GM23338 (cell line): ENCODE measurements at regions not wholly inside any gene's neighbourhood (a gene's known extent, or its start where the extent isn't known, plus 50 kb on each side); places are given as distances from the start of the nearest gene placed in this dataset.

Experiments used
- ATAC-seq: fragments of 200-7000 bp; cut with Tn5 transposase; 3 replicates; pipeline ENCODE4 v1.9.1; 2020
- DNase-seq: peaks from one replicate; pipeline ENCODE4 v3.0.0-alpha.2; 2015; ENCODE audit warnings: low spot score
- H2AFZ ChIP-seq: fragments of 200-600 bp; sonication (generic); 2 replicates; pipeline ENCODE4 v1.8.0; 2016; ENCODE audit warnings: antibody characterized with exemption, mild to moderate bottlenecking, moderate library complexity
- H3F3A ChIP-seq: fragments of 200-600 bp; sonication (generic); replicated peaks from 2 replicates; pipeline ENCODE4 v1.8.0; 2017; ENCODE audit warnings: antibody characterized with exemption, mixed run types, low read depth
- H3K27ac ChIP-seq: fragments of 200-600 bp; sonication (generic); 2 replicates; pipeline ENCODE4 v1.6.1; 2016; ENCODE audit warnings: low read depth
- H3K27me3 ChIP-seq: fragments of 200-600 bp; sonication (generic); 2 replicates; pipeline ENCODE4 v1.8.0; 2016; ENCODE audit warnings: mild to moderate bottlenecking, mixed run types, moderate library complexity; ENCODE audit not compliant: insufficient read depth
- H3K36me3 ChIP-seq: fragments of 200-600 bp; sonication (generic); 2 replicates; pipeline ENCODE4 v1.8.0; 2016; ENCODE audit warnings: mild to moderate bottlenecking; ENCODE audit not compliant: insufficient read depth
- H3K4me1 ChIP-seq: fragments of 200-600 bp; sonication (generic); 2 replicates; pipeline ENCODE4 v1.8.0; 2016; ENCODE audit warnings: mild to moderate bottlenecking, moderate library complexity; ENCODE audit not compliant: insufficient read depth
- H3K4me2 ChIP-seq: fragments of 200-600 bp; sonication (generic); 2 replicates; pipeline ENCODE4 v1.7.1; 2017; ENCODE audit warnings: mixed run types
- H3K4me3 ChIP-seq: fragments of 200-600 bp; sonication (generic); 2 replicates; pipeline ENCODE4 v1.6.1; 2016; ENCODE audit warnings: mixed run types
- H3K79me2 ChIP-seq: fragments of 200-600 bp; sonication (generic); replicated peaks from 2 replicates; pipeline ENCODE4 v1.8.0; 2017; ENCODE audit warnings: mild to moderate bottlenecking; ENCODE audit not compliant: insufficient read depth
- H3K9me2 ChIP-seq: fragments of 200-600 bp; sonication (generic); 2 replicates; pipeline ENCODE4 v1.8.0; 2017; ENCODE audit not compliant: insufficient read depth
- H4K20me1 ChIP-seq: fragments of 200-600 bp; sonication (generic); replicated peaks from 2 replicates; pipeline ENCODE4 v1.8.0; 2017; ENCODE audit warnings: mild to moderate bottlenecking; ENCODE audit not compliant: insufficient read depth
- H3K27ac Mint-ChIP-seq: 2 replicates; pipeline ENCODE4 v1.8.0; 2020; ENCODE audit warnings: inconsistent platforms, mild to moderate bottlenecking, moderate library complexity, mixed read lengths
- H3K27me3 Mint-ChIP-seq: 3 replicates; pipeline ENCODE4 v1.8.0; 2022; ENCODE audit warnings: low read depth, mild to moderate bottlenecking, moderate library complexity, mixed read lengths, inconsistent platforms; ENCODE audit not compliant: insufficient read depth, poor library complexity
- H3K36me3 Mint-ChIP-seq: 3 replicates; pipeline ENCODE4 v1.8.0; 2021; ENCODE audit warnings: low read depth, mild to moderate bottlenecking, inconsistent platforms, moderate library complexity, mixed read lengths
- H3K4me1 Mint-ChIP-seq: 3 replicates; pipeline ENCODE4 v1.8.0; 2020; ENCODE audit warnings: mild to moderate bottlenecking, inconsistent platforms, mixed read lengths
- H3K4me3 Mint-ChIP-seq: 3 replicates; pipeline ENCODE4 v1.8.0; 2021; ENCODE audit warnings: moderate library complexity, mild to moderate bottlenecking, inconsistent platforms, mixed read lengths
- H3K9me3 Mint-ChIP-seq: 3 replicates; pipeline ENCODE4 v1.8.0; 2020; ENCODE audit warnings: moderate library complexity, mild to moderate bottlenecking, inconsistent platforms, mixed read lengths
- NANOG ChIP-seq: IDR thresholded peaks from 2 replicates; pipeline ENCODE4 v1.6.1; 2016; ENCODE audit warnings: antibody characterized with exemption, borderline replicate concordance
- POLR2AphosphoS5 ChIP-seq: IDR thresholded peaks from 2 replicates; pipeline ENCODE4 v1.6.1; 2016; ENCODE audit warnings: antibody characterized with exemption, low read depth
- STAT1 ChIP-seq: IDR thresholded peaks from one replicate; pipeline ENCODE4 v1.6.1; 2016; ENCODE audit warnings: antibody characterized with exemption; ENCODE audit not compliant: unreplicated experiment
- ZNF114 ChIP-seq: fragments of 250-450 bp; sonication (Bioruptor Pico); IDR thresholded peaks from 2 replicates; pipeline ENCODE4 v1.5.0; 2020; ENCODE audit warnings: mild to moderate bottlenecking, moderate library complexity
- ZNF331 ChIP-seq: fragments of 250-450 bp; sonication (Bioruptor Pico); IDR thresholded peaks from 2 replicates; pipeline ENCODE4 v1.5.0; 2020; ENCODE audit warnings: low read depth, mild to moderate bottlenecking, moderate library complexity
- TF ChIP-seq, protein P1 (sequence below): fragments of 250-450 bp; sonication (Bioruptor Pico); IDR thresholded peaks from 2 replicates; pipeline ENCODE4 v1.5.0; 2020; ENCODE audit warnings: mild to moderate bottlenecking, moderate library complexity
- TF ChIP-seq, protein P2 (sequence below): IDR thresholded peaks from 2 replicates; pipeline ENCODE4 v1.6.1; 2016; ENCODE audit warnings: antibody characterized with exemption

DNA sequence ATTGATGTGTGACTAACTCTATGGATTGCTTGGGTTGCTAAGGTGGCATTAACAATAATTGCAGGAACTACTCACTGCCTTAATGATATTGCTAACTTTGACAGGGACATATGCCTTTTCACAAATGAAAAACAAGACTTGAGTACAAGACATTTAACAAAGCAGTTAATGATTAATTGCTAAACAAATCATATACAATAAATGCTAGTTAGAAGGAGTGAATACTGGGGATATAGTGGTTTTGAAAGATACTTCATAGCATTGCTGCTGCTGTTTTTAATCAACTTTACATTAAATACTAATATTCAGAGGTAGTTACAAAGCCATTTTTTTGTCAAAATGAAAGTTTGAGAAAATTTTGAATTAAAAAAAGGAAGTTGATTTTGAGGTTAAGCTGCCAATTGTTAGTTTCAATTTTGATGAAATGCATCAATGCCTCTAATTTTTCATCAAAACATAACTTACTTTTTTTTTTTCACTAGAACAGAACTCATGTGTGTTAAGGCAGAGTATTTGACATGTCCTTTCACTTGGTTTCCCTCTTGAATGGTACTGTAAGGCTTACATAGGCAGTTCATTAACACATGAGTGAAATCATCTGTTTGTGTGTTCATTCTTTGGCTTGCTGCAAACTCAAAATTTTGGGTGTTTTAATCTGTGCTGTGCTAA is 106.2 kb upstream of the SEMA3D start:
- H3K27me3 ChIP-seq = no peaks in the 10 kb centered on the region
- no peaks in the 10 kb centered on the region for H3K36me3 ChIP-seq
- H2AFZ ChIP-seq = no peak overlapping the region
- H3K79me2 ChIP-seq = no peaks in the 10 kb centered on the region
- H3K4me2 ChIP-seq = no peak overlapping the region
- ATAC-seq (no peak), DNase-seq (no peak)
- H4K20me1 ChIP-seq = no peaks in the 10 kb centered on the region
- Mint-ChIP-seq H3K36me3 (no peaks in the 10 kb centered on the region), H3K9me3 (no peaks in the 10 kb centered on the region), H3K4me1 (peaks cover 20% of the 10 kb centered on the region), H3K27me3 (no peaks in the 10 kb centered on the region), H3K4me3 (no peak overlapping the region), H3K27ac (no peak overlapping the region)
- no peak overlapping the region for H3K4me3 ChIP-seq
- no peak overlapping the region for H3K27ac ChIP-seq
- H3F3A ChIP-seq = no peaks in the 10 kb centered on the region
- H3K9me2 ChIP-seq = peaks cover 4% of the 10 kb centered on the region; the same call in 1 of the 2 replicates
- peaks cover 23% of the 10 kb centered on the region for H3K4me1 ChIP-seq
- TF ChIP-seq, protein P1, sequence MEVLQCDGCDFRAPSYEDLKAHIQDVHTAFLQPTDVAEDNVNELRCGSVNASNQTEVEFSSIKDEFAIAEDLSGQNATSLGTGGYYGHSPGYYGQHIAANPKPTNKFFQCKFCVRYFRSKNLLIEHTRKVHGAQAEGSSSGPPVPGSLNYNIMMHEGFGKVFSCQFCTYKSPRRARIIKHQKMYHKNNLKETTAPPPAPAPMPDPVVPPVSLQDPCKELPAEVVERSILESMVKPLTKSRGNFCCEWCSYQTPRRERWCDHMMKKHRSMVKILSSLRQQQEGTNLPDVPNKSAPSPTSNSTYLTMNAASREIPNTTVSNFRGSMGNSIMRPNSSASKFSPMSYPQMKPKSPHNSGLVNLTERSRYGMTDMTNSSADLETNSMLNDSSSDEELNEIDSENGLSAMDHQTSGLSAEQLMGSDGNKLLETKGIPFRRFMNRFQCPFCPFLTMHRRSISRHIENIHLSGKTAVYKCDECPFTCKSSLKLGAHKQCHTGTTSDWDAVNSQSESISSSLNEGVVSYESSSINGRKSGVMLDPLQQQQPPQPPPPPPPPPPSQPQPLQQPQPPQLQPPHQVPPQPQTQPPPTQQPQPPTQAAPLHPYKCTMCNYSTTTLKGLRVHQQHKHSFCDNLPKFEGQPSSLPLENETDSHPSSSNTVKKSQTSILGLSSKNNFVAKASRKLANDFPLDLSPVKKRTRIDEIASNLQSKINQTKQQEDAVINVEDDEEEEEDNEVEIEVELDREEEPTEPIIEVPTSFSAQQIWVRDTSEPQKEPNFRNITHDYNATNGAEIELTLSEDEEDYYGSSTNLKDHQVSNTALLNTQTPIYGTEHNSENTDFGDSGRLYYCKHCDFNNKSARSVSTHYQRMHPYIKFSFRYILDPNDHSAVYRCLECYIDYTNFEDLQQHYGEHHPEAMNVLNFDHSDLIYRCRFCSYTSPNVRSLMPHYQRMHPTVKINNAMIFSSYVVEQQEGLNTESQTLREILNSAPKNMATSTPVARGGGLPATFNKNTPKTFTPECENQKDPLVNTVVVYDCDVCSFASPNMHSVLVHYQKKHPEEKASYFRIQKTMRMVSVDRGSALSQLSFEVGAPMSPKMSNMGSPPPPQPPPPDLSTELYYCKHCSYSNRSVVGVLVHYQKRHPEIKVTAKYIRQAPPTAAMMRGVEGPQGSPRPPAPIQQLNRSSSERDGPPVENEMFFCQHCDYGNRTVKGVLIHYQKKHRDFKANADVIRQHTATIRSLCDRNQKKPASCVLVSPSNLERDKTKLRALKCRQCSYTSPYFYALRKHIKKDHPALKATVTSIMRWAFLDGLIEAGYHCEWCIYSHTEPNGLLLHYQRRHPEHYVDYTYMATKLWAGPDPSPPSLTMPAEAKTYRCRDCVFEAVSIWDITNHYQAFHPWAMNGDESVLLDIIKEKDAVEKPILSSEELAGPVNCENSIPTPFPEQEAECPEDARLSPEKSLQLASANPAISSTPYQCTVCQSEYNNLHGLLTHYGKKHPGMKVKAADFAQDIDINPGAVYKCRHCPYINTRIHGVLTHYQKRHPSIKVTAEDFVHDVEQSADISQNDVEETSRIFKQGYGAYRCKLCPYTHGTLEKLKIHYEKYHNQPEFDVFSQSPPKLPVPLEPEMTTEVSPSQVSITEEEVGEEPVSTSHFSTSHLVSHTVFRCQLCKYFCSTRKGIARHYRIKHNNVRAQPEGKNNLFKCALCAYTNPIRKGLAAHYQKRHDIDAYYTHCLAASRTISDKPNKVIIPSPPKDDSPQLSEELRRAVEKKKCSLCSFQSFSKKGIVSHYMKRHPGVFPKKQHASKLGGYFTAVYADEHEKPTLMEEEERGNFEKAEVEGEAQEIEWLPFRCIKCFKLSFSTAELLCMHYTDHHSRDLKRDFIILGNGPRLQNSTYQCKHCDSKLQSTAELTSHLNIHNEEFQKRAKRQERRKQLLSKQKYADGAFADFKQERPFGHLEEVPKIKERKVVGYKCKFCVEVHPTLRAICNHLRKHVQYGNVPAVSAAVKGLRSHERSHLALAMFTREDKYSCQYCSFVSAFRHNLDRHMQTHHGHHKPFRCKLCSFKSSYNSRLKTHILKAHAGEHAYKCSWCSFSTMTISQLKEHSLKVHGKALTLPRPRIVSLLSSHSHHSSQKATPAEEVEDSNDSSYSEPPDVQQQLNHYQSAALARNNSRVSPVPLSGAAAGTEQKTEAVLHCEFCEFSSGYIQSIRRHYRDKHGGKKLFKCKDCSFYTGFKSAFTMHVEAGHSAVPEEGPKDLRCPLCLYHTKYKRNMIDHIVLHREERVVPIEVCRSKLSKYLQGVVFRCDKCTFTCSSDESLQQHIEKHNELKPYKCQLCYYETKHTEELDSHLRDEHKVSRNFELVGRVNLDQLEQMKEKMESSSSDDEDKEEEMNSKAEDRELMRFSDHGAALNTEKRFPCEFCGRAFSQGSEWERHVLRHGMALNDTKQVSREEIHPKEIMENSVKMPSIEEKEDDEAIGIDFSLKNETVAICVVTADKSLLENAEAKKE = no peak
- TF ChIP-seq ZNF114 (CRISPR knock-in tag) = no peak
- no peak for TF ChIP-seq NANOG
- TF ChIP-seq ZNF331 (CRISPR knock-in tag) = no peak
- no peak for TF ChIP-seq STAT1

DNA sequence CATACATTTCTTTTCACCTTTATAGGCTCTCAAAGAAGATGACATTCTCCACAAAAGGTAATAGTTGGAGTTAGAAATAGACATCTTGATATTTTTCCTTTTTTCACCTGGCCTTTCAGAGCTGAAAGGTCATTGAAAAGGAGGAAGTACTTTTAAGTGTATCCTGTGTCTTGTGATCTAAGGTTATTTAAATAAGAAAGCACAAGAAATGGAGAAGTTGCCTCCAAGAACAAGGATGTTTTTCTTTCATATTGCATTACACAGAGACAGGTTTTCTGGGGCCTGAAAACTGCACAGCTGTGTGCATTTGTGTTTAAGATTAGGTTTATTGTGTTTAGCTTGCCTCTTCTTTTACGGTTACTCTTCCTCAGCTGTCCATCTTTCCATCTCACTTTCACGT is 103.4 kb upstream of the SEMA3D start:
- H3K4me2 ChIP-seq = peak overlapping the region; percentile 29
- no peaks in the 10 kb centered on the region for H3F3A ChIP-seq
- peaks cover 23% of the 10 kb centered on the region for H3K4me1 ChIP-seq
- no peak for DNase-seq
- H3K36me3 ChIP-seq = no peaks in the 10 kb centered on the region
- no peaks in the 10 kb centered on the region for H3K27me3 ChIP-seq
- H3K36me3 Mint-ChIP-seq = no peaks in the 10 kb centered on the region
- no peak overlapping the region for H3K27ac ChIP-seq
- ATAC-seq = no peak
- peaks cover 24% of the 10 kb centered on the region for H3K4me1 Mint-ChIP-seq
- H3K27me3 Mint-ChIP-seq = no peaks in the 10 kb centered on the region
- peak overlapping the region; percentile 12; the same call in 1 of the 2 replicates for H3K27ac Mint-ChIP-seq
- no peak overlapping the region for H3K4me3 Mint-ChIP-seq
- no peaks in the 10 kb centered on the region for H3K79me2 ChIP-seq
- H3K4me3 ChIP-seq = no peak overlapping the region
- no peak for TF ChIP-seq POLR2AphosphoS5
- TF ChIP-seq, protein P2, sequence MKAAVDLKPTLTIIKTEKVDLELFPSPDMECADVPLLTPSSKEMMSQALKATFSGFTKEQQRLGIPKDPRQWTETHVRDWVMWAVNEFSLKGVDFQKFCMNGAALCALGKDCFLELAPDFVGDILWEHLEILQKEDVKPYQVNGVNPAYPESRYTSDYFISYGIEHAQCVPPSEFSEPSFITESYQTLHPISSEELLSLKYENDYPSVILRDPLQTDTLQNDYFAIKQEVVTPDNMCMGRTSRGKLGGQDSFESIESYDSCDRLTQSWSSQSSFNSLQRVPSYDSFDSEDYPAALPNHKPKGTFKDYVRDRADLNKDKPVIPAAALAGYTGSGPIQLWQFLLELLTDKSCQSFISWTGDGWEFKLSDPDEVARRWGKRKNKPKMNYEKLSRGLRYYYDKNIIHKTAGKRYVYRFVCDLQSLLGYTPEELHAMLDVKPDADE = no peak
- no peaks in the 10 kb centered on the region for H4K20me1 ChIP-seq
- H3K9me3 Mint-ChIP-seq = no peaks in the 10 kb centered on the region
- no peak overlapping the region for H2AFZ ChIP-seq
- H3K9me2 ChIP-seq = peaks cover 4% of the 10 kb centered on the region; the same call in 1 of the 2 replicates
